GM18861 (cell line): ENCODE measurements at regions not wholly inside any gene's neighbourhood (a gene's known extent, or its start where the extent isn't known, plus 50 kb on each side); places are given as distances from the start of the nearest gene placed in this dataset.
"Not testable (repeated sequence)": the region's sequence is repeated elsewhere in the genome, so short reads cannot be mapped to it uniquely, and the experiment has no call there.

Experiments
- ATAC-seq: cut with Tn5 transposase; IDR thresholded peaks from one replicate; pipeline ENCODE4 v1.9.1; 2021; ENCODE audit not compliant: unreplicated experiment

- ATAC-seq: no peak
These were observed 903.6 kb downstream of the DIPK2A start for GRCh38 chr3:144875211-144875610.

- ATAC-seq: no peak
These were observed 905.7 kb downstream of the DIPK2A start for GRCh38 chr3:144877356-144877755.

- no peak for ATAC-seq
These were observed 908.1 kb downstream of the DIPK2A start for GRCh38 chr3:144879701-144880100.

- no peak for ATAC-seq
These were observed 922.4 kb downstream of the DIPK2A start for GRCh38 chr3:144893980-144894379.

GRCh38 chr3:144894576-144894975 is 923.0 kb downstream of the DIPK2A start:
- no peak for ATAC-seq

GRCh38 chr3:144900366-144900765 is 928.7 kb downstream of the DIPK2A start:
- ATAC-seq: no peak

- ATAC-seq: not testable (repeated sequence)
These were observed 936.0 kb downstream of the DIPK2A start for GRCh38 chr3:144907581-144907980.

GRCh38 chr3:144912968-144913367 is 941.3 kb downstream of the DIPK2A start:
- ATAC-seq: no peak

- no peak for ATAC-seq
These were observed 943.6 kb downstream of the DIPK2A start for GRCh38 chr3:144915202-144915601.

GRCh38 chr3:144921710-144922109 is 950.1 kb downstream of the DIPK2A start:
- no peak for ATAC-seq

GRCh38 chr3:144923046-144923775 is 951.6 kb downstream of the DIPK2A start:
- no peak for ATAC-seq

- ATAC-seq: no peak
These were observed 958.8 kb downstream of the DIPK2A start for GRCh38 chr3:144930431-144930830.

GRCh38 chr3:144931590-144931989 is 960.0 kb downstream of the DIPK2A start:
- ATAC-seq: no peak

- ATAC-seq: no peak
These were observed 970.6 kb downstream of the DIPK2A start for GRCh38 chr3:144942093-144942837.

- ATAC-seq: no peak
These were observed 971.2 kb downstream of the DIPK2A start for GRCh38 chr3:144942838-144943197.

- no peak for ATAC-seq
These were observed 976.3 kb downstream of the DIPK2A start for GRCh38 chr3:144947895-144948294.

- no peak for ATAC-seq
These were observed 977.1 kb downstream of the DIPK2A start for GRCh38 chr3:144948711-144949110.

- ATAC-seq: no peak
These were observed 982.3 kb downstream of the DIPK2A start for GRCh38 chr3:144953959-144954358.

GRCh38 chr3:144957398-144958101 is 985.9 kb downstream of the DIPK2A start:
- ATAC-seq: no peak

GRCh38 chr3:144963810-144964209 is 992.2 kb downstream of the DIPK2A start:
- ATAC-seq: no peak

GRCh38 chr3:144966560-144966959 is 994.9 kb downstream of the DIPK2A start:
- no peak for ATAC-seq
